ENCODE measurements at regions not wholly inside any gene's neighbourhood (a gene's known extent, or its start where the extent isn't known, plus 50 kb on each side); places are given as distances from the start of the nearest gene placed in this dataset.

DNA sequence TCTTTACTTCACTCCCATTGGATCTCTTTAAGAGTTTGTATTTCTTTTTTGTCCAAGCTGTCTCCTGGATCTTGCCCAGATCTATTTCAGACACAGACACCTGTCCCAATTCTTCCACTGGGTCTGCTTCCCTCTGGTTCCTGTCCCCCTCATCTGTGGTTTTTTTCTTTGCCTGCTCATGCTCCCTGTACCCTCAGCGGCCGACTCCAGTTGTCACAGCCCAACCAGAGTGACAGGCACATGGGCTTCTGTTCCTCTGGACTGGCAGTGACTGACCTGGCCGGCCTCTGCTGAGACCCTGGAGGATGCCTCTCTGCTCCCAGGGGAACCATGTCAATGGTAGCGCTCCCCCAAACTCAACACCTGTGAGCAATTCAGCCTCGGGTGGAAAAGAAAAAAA, 142.6 kb downstream of the WSCD1 start:
- Histone ChIP-seq H3K36me3 (ENCODE audit: control insufficient read depth in 2 of 2, extremely low read depth in 1 of 2, insufficient read depth in 2 of 2, low read length in 2 of 2) (no peaks in the 10 kb centered on the region), H3K4me2 (ENCODE audit: insufficient read depth, low read length) (no peak overlapping the region), H3K9me3 (replicated peaks; ENCODE audit: control insufficient read depth, insufficient read depth, low read length) (no peaks in the 10 kb centered on the region), H2AFZ (ENCODE audit: low read depth, low read length) (no peak overlapping the region), H4K20me1 (replicated peaks; ENCODE audit: control insufficient read depth, extremely low read depth, insufficient read depth, low read length) (no peaks in the 10 kb centered on the region), H3K79me2 (ENCODE audit: control insufficient read depth, insufficient read depth, low read length) (no peaks in the 10 kb centered on the region), H3K9me1 (replicated peaks; ENCODE audit: control insufficient read depth, extremely low read depth, insufficient read depth, low read length) (no peaks in the 10 kb centered on the region), H3K4me1 (ENCODE audit: control insufficient read depth, extremely low read depth, insufficient read depth, low read length) (no peaks in the 10 kb centered on the region), H3K27me3 (ENCODE audit: control insufficient read depth in 2 of 2, insufficient read depth in 2 of 2, low read length in 2 of 2) (peaks cover 2 to 8% of the 10 kb centered on the region in 2 experiments), H3K27ac (ENCODE audit: insufficient read depth, low read depth, low read length) (no peak overlapping the region), H3K4me3 (replicated peaks in 1 of 3; ENCODE audit: insufficient read depth in 1 of 3, low read depth in 1 of 3, low read length in 3 of 3) (no peak overlapping the region), H3K9ac (replicated peaks; ENCODE audit: extremely low read depth, insufficient read depth, low read length) (no peak overlapping the region)
- intact Hi-C loops (cut with micrococcal nuclease) (no loop called here), dilution Hi-C loops (cut with MboI; ENCODE audit: extremely low pct_ligation_motif_present, low sequenced_read_pairs) (no loop called here)
- POLR2A ChIA-PET: no interaction called here
- no TSS peak for BruUV-seq (replicated peaks)
- DNase-seq (ENCODE audit: low read depth, low spot score): no peak
- no peak for FAIRE-seq
- TF ChIP-seq POLR2A (IDR thresholded peaks at IDR 0.05; ENCODE audit: low read depth, low read length) (no peak), MYC (IDR thresholded peaks at IDR 0.05; ENCODE audit: low read depth, low read length) (no peak), GATA2 (IDR thresholded peaks at IDR 0.05; ENCODE audit: insufficient read depth, insufficient read length, low read depth, low read length) (no peak), FOS (IDR thresholded peaks at IDR 0.05; ENCODE audit: borderline replicate concordance, insufficient read depth, low read length) (no peak), JUN (IDR thresholded peaks at IDR 0.05; ENCODE audit: borderline replicate concordance, insufficient read depth, insufficient read length, low read depth) (no peak), EZH2 (IDR thresholded peaks at IDR 0.05; ENCODE audit: borderline replicate concordance, low read depth, low read length, severe bottlenecking) (no peak), POLR2AphosphoS5 (IDR thresholded peaks at IDR 0.05; ENCODE audit: insufficient read depth, low read depth, low read length) (no peak)
- TF ChIP-seq, protein P1, sequence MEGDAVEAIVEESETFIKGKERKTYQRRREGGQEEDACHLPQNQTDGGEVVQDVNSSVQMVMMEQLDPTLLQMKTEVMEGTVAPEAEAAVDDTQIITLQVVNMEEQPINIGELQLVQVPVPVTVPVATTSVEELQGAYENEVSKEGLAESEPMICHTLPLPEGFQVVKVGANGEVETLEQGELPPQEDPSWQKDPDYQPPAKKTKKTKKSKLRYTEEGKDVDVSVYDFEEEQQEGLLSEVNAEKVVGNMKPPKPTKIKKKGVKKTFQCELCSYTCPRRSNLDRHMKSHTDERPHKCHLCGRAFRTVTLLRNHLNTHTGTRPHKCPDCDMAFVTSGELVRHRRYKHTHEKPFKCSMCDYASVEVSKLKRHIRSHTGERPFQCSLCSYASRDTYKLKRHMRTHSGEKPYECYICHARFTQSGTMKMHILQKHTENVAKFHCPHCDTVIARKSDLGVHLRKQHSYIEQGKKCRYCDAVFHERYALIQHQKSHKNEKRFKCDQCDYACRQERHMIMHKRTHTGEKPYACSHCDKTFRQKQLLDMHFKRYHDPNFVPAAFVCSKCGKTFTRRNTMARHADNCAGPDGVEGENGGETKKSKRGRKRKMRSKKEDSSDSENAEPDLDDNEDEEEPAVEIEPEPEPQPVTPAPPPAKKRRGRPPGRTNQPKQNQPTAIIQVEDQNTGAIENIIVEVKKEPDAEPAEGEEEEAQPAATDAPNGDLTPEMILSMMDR (IDR thresholded peaks at IDR 0.05; ENCODE audit: extremely low read depth in 1 of 2, insufficient read depth in 1 of 2, low read depth in 1 of 2, low read length in 2 of 2): no peak
- CTCF ChIA-PET: no interaction called here
